HCT116 (cell line): ENCODE measurements at regions not wholly inside any gene's neighbourhood (a gene's known extent, or its start where the extent isn't known, plus 50 kb on each side); places are given as distances from the start of the nearest gene placed in this dataset.

Experiments
- ATAC-seq: fragments of 200-7000 bp; cut with Tn5 transposase; 2 replicates; pipeline ENCODE4 v1.9.1; 2020; ENCODE audit warnings: mild to moderate bottlenecking, moderate library complexity
- BruUV-seq: library from RNA; stranded (reverse); fragments of 400-500 nt; replicated peaks from 2 replicates; lab custom pipeline; 2021; lab: Mats Ljungman, UMichigan
- CTCF ChIA-PET: fragments of 300-600 bp; sonication (Branson Sonifier 250); formaldehyde crosslinking; loops from one replicate; lab custom pipeline; 2021; ENCODE audit warnings: antibody characterized with exemption; lab: Charles Lee
- POLR2A ChIA-PET: fragments of 300-600, 350-600 bp; sonication (Branson Sonifier 250); formaldehyde crosslinking; loops from one replicate; lab custom pipeline; 2021; ENCODE audit warnings: antibody characterized with exemption; lab: Charles Lee
- RAD21 ChIA-PET, 2 experiments: fragments of 300-600 bp; sonication (Branson Sonifier 250); formaldehyde crosslinking; loops; one replicate each; lab custom pipeline; 2023; ENCODE audit warnings: low total read pairs in 2 of 2; ENCODE audit not compliant: uncharacterized antibody in 2 of 2, unreplicated experiment in 2 of 2, low non-redundant PET in 1 of 2; lab: Charles Lee
- DNase-seq: peaks from one replicate; pipeline ENCODE4 v3.0.0-alpha.2; 2010; ENCODE audit warnings: low read depth, low spot score
- H2AFZ ChIP-seq: fragments of 200-600 bp; shearing (Covaris generic), sonication (generic); 2 replicates; pipeline ENCODE4 v1.6.1; 2017; ENCODE audit warnings: low read depth, mixed run types, mixed read lengths, antibody characterized with exemption, low read length; ENCODE audit not compliant: poor library complexity, severe bottlenecking
- H3K27ac ChIP-seq: 2 replicates; pipeline ENCODE4 v1.5.1; 2012; ENCODE audit warnings: low read depth, low read length
- H3K27me3 ChIP-seq: fragments of 200-600 bp; sonication (generic); 2 replicates; pipeline ENCODE4 v1.6.1; 2016; ENCODE audit warnings: mixed run types, low read length, mixed read lengths; ENCODE audit not compliant: insufficient read depth
- H3K36me3 ChIP-seq, 2 experiments: fragments of 200-500 bp in 1 of 2; fragments of 200-600 bp in 1 of 2; sonication (Bioruptor generic) in 1 of 2; sonication (generic) in 1 of 2; 2 replicates each; pipeline versions ENCODE4 v1.5.1 to v1.6.1; 2014 to 2016; ENCODE audit warnings: low read length in 2 of 2, inconsistent platforms in 1 of 2, mixed read lengths in 1 of 2, mixed run types in 1 of 2; ENCODE audit not compliant: insufficient read depth in 2 of 2, control insufficient read depth in 1 of 2
- H3K4me1 ChIP-seq, 2 experiments: fragments of 200-600 bp in 1 of 2; sonication (generic) in 1 of 2; 2 replicates each; pipeline versions ENCODE4 v1.5.1 to v1.6.1; 2012 to 2017; ENCODE audit warnings: low read length in 2 of 2, inconsistent platforms in 1 of 2, mild to moderate bottlenecking in 1 of 2, mixed read lengths in 1 of 2, mixed run types in 1 of 2, moderate library complexity in 1 of 2; ENCODE audit not compliant: insufficient read depth in 2 of 2, control insufficient read depth in 1 of 2
- H3K4me2 ChIP-seq: fragments of 200-600 bp; sonication (generic); 2 replicates; pipeline ENCODE4 v1.6.1; 2017; ENCODE audit warnings: mixed run types, low read length, mixed read lengths
- H3K4me3 ChIP-seq, 2 experiments: fragments of 200-600 bp in 1 of 2; sonication (generic) in 1 of 2; replicated peaks in 1 of 2; 2 replicates each; pipeline ENCODE4 v1.5.1; 2011 to 2016; ENCODE audit warnings: low read length in 2 of 2, control low read depth in 1 of 2, low read depth in 1 of 2, mild to moderate bottlenecking in 1 of 2, mixed read lengths in 1 of 2, mixed run types in 1 of 2
- H3K79me2 ChIP-seq: fragments of 200-600 bp; sonication (generic); 2 replicates; pipeline ENCODE4 v1.6.1; 2017; ENCODE audit warnings: mild to moderate bottlenecking, mixed run types, low read length, moderate library complexity, mixed read lengths; ENCODE audit not compliant: insufficient read depth
- H3K9ac ChIP-seq: fragments of 200-600 bp; sonication (generic); 2 replicates; pipeline ENCODE4 v1.6.1; 2016; ENCODE audit warnings: low read length, mixed read lengths
- H3K9me2 ChIP-seq: fragments of 200-600 bp; sonication (generic), shearing (Covaris generic); 2 replicates; pipeline ENCODE4 v1.6.1; 2017; ENCODE audit warnings: mixed run types, mild to moderate bottlenecking, moderate library complexity; ENCODE audit not compliant: insufficient read depth
- H3K9me3 ChIP-seq, 2 experiments: fragments of 200-500 bp in 1 of 2; fragments of 200-600 bp in 1 of 2; sonication (Bioruptor generic) in 1 of 2; sonication (generic) in 1 of 2; 2 replicates each; pipeline ENCODE4 v1.6.1; 2014 to 2017; ENCODE audit warnings: low read length in 2 of 2, mixed read lengths in 2 of 2, inconsistent platforms in 1 of 2, low read depth in 1 of 2, mild to moderate bottlenecking in 1 of 2, mixed run types in 1 of 2, moderate library complexity in 1 of 2; ENCODE audit not compliant: control insufficient read depth in 1 of 2, insufficient read depth in 1 of 2
- H4K20me1 ChIP-seq: fragments of 200-600 bp; sonication (generic), shearing (Covaris generic); 2 replicates; pipeline ENCODE4 v1.6.1; 2017; ENCODE audit warnings: mixed run types, mild to moderate bottlenecking, moderate library complexity; ENCODE audit not compliant: insufficient read depth
- ELF1 ChIP-seq: IDR thresholded peaks from 2 replicates; pipeline ENCODE4 v1.6.1; 2012; ENCODE audit warnings: low read depth, borderline replicate concordance
- EZH2 ChIP-seq: fragments of 200-600 bp; sonication (generic); IDR thresholded peaks from 2 replicates; pipeline ENCODE4 v1.6.1; 2017; ENCODE audit warnings: antibody characterized with exemption, mixed run types
- POLR2A ChIP-seq: IDR thresholded peaks from 2 replicates; pipeline ENCODE4 v1.7.0; 2011; ENCODE audit warnings: borderline replicate concordance; ENCODE audit not compliant: insufficient read depth, insufficient read length; ENCODE audit errors: extremely low read depth
- TCF7L2 ChIP-seq: IDR thresholded peaks from 2 replicates; pipeline ENCODE4 v1.7.0; 2011; ENCODE audit warnings: borderline replicate concordance, inconsistent platforms; ENCODE audit not compliant: insufficient read depth, insufficient read length; ENCODE audit errors: extremely low read depth
- ZFX ChIP-seq: fragments of 450-650 bp; IDR thresholded peaks from 2 replicates; pipeline ENCODE4 v1.6.1; 2017
- ZNF274 ChIP-seq: fragments of 200-500 bp; sonication (Bioruptor generic); IDR thresholded peaks from 2 replicates; pipeline ENCODE4 v1.6.1; 2014; ENCODE audit warnings: mild to moderate bottlenecking, low read depth, low read length, inconsistent platforms
- intact Hi-C: fragments of 100-400 bp; cut with micrococcal nuclease; formaldehyde crosslinking; loops from 2 replicates; pipeline ENCODE4 v1.10.0; 2022
- TF ChIP-seq, protein P1 (sequence below), 3 experiments: fragments of 200-600 bp in 1 of 3; sonication (generic) in 1 of 3; IDR thresholded peaks in 2 of 3; conservative IDR thresholded peaks in 1 of 3; 2 replicates each; pipeline ENCODE4 v1.5.1; 2012 to 2017; ENCODE audit warnings: low read depth in 2 of 3, low read length in 2 of 3, antibody characterized with exemption in 1 of 3, borderline replicate concordance in 1 of 3, control low read depth in 1 of 3, mild to moderate bottlenecking in 1 of 3, mixed read lengths in 1 of 3, mixed run types in 1 of 3, moderate library complexity in 1 of 3; ENCODE audit not compliant: insufficient read depth in 1 of 3

DNA sequence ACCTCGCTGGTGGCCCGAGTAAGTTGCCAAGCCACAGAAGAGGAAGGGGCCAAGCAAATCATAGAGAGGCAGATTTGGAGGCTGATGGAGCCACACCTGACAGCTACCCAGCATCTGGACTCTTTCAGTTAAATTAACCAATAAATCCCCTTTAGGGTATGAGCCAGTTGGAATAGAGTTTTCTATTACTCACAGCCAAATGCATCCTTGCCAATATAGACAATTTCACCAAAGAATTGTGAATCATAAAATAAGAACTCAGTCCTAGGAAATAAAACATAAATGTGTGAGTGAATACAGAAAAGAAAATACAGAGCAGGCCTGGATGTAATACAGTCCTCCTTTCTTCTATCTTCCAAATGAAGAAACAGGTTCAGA is 161.6 kb upstream of the ANKRD28 start:
- ATAC-seq (no peak), DNase-seq (no peak)
- Histone ChIP-seq H3K4me2 (no peak overlapping the region), H3K36me3 (no peaks in the 10 kb centered on the region), H3K79me2 (no peaks in the 10 kb centered on the region), H2AFZ (no peak overlapping the region), H4K20me1 (no peaks in the 10 kb centered on the region), H3K9ac (no peak overlapping the region), H3K4me3 (no peak overlapping the region), H3K27me3 (no peaks in the 10 kb centered on the region), H3K27ac (no peak overlapping the region), H3K9me2 (no peaks in the 10 kb centered on the region), H3K9me3 (no peaks in the 10 kb centered on the region), H3K4me1 (no peaks in the 10 kb centered on the region)
- TF ChIP-seq ZFX (no peak), ZNF274 (no peak), EZH2 (no peak), POLR2A (no peak), TCF7L2 (no peak), ELF1 (no peak)
- TF ChIP-seq, protein P1, sequence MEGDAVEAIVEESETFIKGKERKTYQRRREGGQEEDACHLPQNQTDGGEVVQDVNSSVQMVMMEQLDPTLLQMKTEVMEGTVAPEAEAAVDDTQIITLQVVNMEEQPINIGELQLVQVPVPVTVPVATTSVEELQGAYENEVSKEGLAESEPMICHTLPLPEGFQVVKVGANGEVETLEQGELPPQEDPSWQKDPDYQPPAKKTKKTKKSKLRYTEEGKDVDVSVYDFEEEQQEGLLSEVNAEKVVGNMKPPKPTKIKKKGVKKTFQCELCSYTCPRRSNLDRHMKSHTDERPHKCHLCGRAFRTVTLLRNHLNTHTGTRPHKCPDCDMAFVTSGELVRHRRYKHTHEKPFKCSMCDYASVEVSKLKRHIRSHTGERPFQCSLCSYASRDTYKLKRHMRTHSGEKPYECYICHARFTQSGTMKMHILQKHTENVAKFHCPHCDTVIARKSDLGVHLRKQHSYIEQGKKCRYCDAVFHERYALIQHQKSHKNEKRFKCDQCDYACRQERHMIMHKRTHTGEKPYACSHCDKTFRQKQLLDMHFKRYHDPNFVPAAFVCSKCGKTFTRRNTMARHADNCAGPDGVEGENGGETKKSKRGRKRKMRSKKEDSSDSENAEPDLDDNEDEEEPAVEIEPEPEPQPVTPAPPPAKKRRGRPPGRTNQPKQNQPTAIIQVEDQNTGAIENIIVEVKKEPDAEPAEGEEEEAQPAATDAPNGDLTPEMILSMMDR (IDR thresholded peaks at IDR 0.05 in 2 of 3, conservative IDR thresholded peaks at IDR 0.05 in 1 of 3; ENCODE audit: borderline replicate concordance in 1 of 3, insufficient read depth in 1 of 3, low read depth in 2 of 3, low read length in 2 of 3): no peak
- CTCF ChIA-PET: no interaction called here
- RAD21 ChIA-PET: no interaction called here
- BruUV-seq: no TSS peak
- POLR2A ChIA-PET: no interaction called here
- intact Hi-C loops: no loop called here
